OCI-LY3 (cell line): ENCODE measurements at regions not wholly inside any gene's neighbourhood (a gene's known extent, or its start where the extent isn't known, plus 50 kb on each side); places are given as distances from the start of the nearest gene placed in this dataset.

Experiments used
- H2AFZ ChIP-seq: fragments of 200-600, 300-600 bp; shearing (Covaris generic); 2 replicates; pipeline ENCODE4 v1.6.0; 2014; ENCODE audit warnings: antibody characterized with exemption, low read depth, low read length
- H3K27ac ChIP-seq: fragments of 200-600, 300-600 bp; sonication (generic); 2 replicates; pipeline ENCODE4 v1.5.1; 2014; ENCODE audit warnings: mild to moderate bottlenecking, low read length, moderate library complexity, mixed read lengths
- H3K27me3 ChIP-seq: fragments of 200-600, 300-600 bp; sonication (generic); 2 replicates; pipeline ENCODE4 v1.6.1; 2014; ENCODE audit warnings: low read depth, low read length, mixed read lengths
- H3K36me3 ChIP-seq: fragments of 200-600, 300-600 bp; sonication (generic); replicated peaks from 2 replicates; pipeline ENCODE3; 2014; ENCODE audit warnings: low read depth, low read length, mixed read lengths
- H3K4me1 ChIP-seq: fragments of 300-600, 200-600 bp; sonication (generic); 2 replicates; pipeline ENCODE4 v1.6.1; 2014; ENCODE audit warnings: low read length, mixed read lengths
- H3K4me2 ChIP-seq: fragments of 200-600, 300-600 bp; sonication (generic); 2 replicates; pipeline ENCODE4 v1.6.1; 2014; ENCODE audit warnings: low read length, mixed read lengths
- H3K4me3 ChIP-seq: fragments of 300-600, 200-600 bp; sonication (generic); 2 replicates; pipeline ENCODE4 v1.5.1; 2014; ENCODE audit warnings: antibody characterized with exemption, mild to moderate bottlenecking, low read length, moderate library complexity
- H3K79me2 ChIP-seq: fragments of 300-600, 200-600 bp; shearing (Covaris generic); 2 replicates; pipeline ENCODE4 v1.6.1; 2014; ENCODE audit warnings: mild to moderate bottlenecking, low read length, mixed read lengths
- H3K9ac ChIP-seq: fragments of 300-600, 200-600 bp; shearing (Covaris generic); 2 replicates; pipeline ENCODE4 v1.6.0; 2014; ENCODE audit warnings: mild to moderate bottlenecking, low read length, moderate library complexity
- H3K9me3 ChIP-seq: fragments of 200-600, 300-600 bp; shearing (Covaris generic); 2 replicates; pipeline ENCODE4 v1.6.1; 2014; ENCODE audit warnings: low read length, mixed read lengths; ENCODE audit not compliant: insufficient read depth
- H4K20me1 ChIP-seq: fragments of 200-600, 300-600 bp; sonication (generic); 2 replicates; pipeline ENCODE4 v1.6.1; 2016; ENCODE audit warnings: low read length, mixed read lengths; ENCODE audit not compliant: insufficient read depth
- EZH2phosphoT487 ChIP-seq: fragments of 200-600 bp; shearing (Covaris generic); IDR thresholded peaks from 2 replicates; pipeline ENCODE4 v1.6.1; 2018; ENCODE audit warnings: antibody characterized with exemption, mixed run types, low read depth
- TF ChIP-seq, protein P1 (sequence below): fragments of 200-600, 300-600 bp; sonication (generic); IDR thresholded peaks from 2 replicates; pipeline ENCODE4 v1.5.1; 2014; ENCODE audit warnings: antibody characterized with exemption, low read length, low read depth

DNA sequence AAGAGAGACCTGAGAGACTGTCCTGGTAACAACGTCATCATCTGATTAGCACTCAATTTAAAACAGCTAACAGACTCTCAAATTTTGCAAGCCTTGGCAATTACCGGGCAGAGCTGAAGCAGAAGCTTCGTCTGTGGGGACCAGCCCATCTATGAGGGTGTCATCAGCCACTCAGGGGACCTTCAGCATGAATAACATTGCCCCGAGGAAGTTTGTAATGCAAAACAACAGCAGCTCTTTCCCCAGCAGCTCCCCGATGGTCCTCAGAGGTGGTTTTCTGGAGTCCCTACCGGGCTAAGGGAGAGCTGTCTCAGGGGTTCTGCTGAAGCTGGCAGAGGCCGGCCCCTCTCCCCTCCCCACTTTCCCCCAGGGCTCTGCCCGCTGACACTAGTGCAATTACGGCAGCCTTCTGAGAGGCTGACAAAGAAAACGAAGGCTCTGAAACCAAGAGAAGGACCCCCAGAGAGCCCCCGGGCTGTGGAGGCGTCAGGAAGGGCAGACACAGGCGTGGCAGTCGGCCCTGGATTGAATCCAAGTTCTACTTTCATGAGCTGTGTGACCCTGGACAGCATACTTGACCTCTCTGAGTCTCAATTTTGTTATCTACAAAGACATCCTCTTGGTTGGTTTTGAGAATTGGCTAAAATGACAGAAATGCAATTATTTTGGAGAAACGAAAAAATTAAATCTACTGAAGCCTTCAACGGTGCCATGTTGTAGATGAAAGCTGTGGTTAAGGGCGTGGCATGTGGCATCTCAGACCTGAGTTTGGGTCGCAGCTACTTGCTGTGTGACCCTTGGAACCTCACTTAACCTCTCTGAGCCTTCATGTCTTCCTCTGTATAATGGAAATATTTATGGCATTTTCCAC, 102.1 kb upstream of the TLE3 start:
- peak overlapping the region; percentile 40 for H3K27ac ChIP-seq
- TF ChIP-seq EZH2phosphoT487, result no peak
- TF ChIP-seq, protein P1, sequence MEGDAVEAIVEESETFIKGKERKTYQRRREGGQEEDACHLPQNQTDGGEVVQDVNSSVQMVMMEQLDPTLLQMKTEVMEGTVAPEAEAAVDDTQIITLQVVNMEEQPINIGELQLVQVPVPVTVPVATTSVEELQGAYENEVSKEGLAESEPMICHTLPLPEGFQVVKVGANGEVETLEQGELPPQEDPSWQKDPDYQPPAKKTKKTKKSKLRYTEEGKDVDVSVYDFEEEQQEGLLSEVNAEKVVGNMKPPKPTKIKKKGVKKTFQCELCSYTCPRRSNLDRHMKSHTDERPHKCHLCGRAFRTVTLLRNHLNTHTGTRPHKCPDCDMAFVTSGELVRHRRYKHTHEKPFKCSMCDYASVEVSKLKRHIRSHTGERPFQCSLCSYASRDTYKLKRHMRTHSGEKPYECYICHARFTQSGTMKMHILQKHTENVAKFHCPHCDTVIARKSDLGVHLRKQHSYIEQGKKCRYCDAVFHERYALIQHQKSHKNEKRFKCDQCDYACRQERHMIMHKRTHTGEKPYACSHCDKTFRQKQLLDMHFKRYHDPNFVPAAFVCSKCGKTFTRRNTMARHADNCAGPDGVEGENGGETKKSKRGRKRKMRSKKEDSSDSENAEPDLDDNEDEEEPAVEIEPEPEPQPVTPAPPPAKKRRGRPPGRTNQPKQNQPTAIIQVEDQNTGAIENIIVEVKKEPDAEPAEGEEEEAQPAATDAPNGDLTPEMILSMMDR, result no peak

GRCh38 chr15:70199124-70199482, 101.4 kb upstream of the TLE3 start:
- Histone ChIP-seq H3K79me2 (no peaks in the 10 kb centered on the region), H3K9ac (peak overlapping the region; percentile 24; the same call in 1 of the 2 replicates), H2AFZ (peak overlapping the region; percentile 10; the same call in 1 of the 2 replicates), H3K4me1 (peaks cover 65% of the 10 kb centered on the region), H4K20me1 (no peaks in the 10 kb centered on the region), H3K27ac (peak overlapping the region; percentile 40), H3K4me3 (peak overlapping the region; percentile 29), H3K36me3 (no peaks in the 10 kb centered on the region), H3K9me3 (no peaks in the 10 kb centered on the region), H3K4me2 (peak overlapping the region; percentile 55), H3K27me3 (peaks cover 52% of the 10 kb centered on the region)
- no peak for TF ChIP-seq EZH2phosphoT487
- TF ChIP-seq, protein P1, result no peak

More for the DNA sequence above, 102.1 kb upstream of the TLE3 start:
- Histone ChIP-seq H2AFZ (peak overlapping the region; percentile 10; the same call in 1 of the 2 replicates), H3K9me3 (no peaks in the 10 kb centered on the region), H3K9ac (peak overlapping the region; percentile 24; the same call in 1 of the 2 replicates), H3K36me3 (no peaks in the 10 kb centered on the region), H4K20me1 (no peaks in the 10 kb centered on the region), H3K27me3 (peaks cover 46% of the 10 kb centered on the region), H3K4me2 (peak overlapping the region; percentile 55), H3K4me1 (peaks cover 65% of the 10 kb centered on the region), H3K4me3 (peak overlapping the region; percentile 29), H3K79me2 (no peaks in the 10 kb centered on the region)

- no peak overlapping the region for H2AFZ ChIP-seq
- no peaks in the 10 kb centered on the region for H3K9me3 ChIP-seq
- H3K36me3 ChIP-seq, result no peaks in the 10 kb centered on the region
- H3K79me2 ChIP-seq, result no peaks in the 10 kb centered on the region
- peak overlapping the region; percentile 29; the same call in 1 of the 2 replicates for H3K4me3 ChIP-seq
- no peaks in the 10 kb centered on the region for H4K20me1 ChIP-seq
- TF ChIP-seq, protein P1, result no peak
- no peak for TF ChIP-seq EZH2phosphoT487
- peak overlapping the region; percentile 40 for H3K27ac ChIP-seq
- H3K27me3 ChIP-seq, result peaks cover 57% of the 10 kb centered on the region
- no peak overlapping the region for H3K9ac ChIP-seq
- peaks cover 65% of the 10 kb centered on the region for H3K4me1 ChIP-seq
- peak overlapping the region; percentile 55 for H3K4me2 ChIP-seq
Measured at GRCh38 chr15:70198441-70199123, 100.9 kb upstream of the TLE3 start.

- TF ChIP-seq, protein P1, result no peak
- TF ChIP-seq EZH2phosphoT487, result no peak
- Histone ChIP-seq H3K4me3 (no peak overlapping the region), H3K9me3 (no peaks in the 10 kb centered on the region), H3K79me2 (no peaks in the 10 kb centered on the region), H3K4me1 (peaks cover 65% of the 10 kb centered on the region), H2AFZ (no peak overlapping the region), H3K27me3 (peaks cover 64% of the 10 kb centered on the region), H3K9ac (no peak overlapping the region), H3K27ac (no peak overlapping the region), H4K20me1 (no peaks in the 10 kb centered on the region), H3K36me3 (no peaks in the 10 kb centered on the region), H3K4me2 (peak overlapping the region; percentile 84)
Measured at GRCh38 chr15:70197945-70198361, 100.2 kb upstream of the TLE3 start.
